ENCODE measurements at regions not wholly inside any gene's neighbourhood (a gene's known extent, or its start where the extent isn't known, plus 50 kb on each side); places are given as distances from the start of the nearest gene placed in this dataset.

GRCh38 chr12:70149665-70150064 is 93.6 kb upstream of the CNOT2 start:
- H3K27me3 Mint-ChIP-seq (ENCODE audit: unreplicated experiment): no peaks in the 10 kb centered on the region
- H3K4me1 Mint-ChIP-seq (ENCODE audit: low read depth, unreplicated experiment): no peaks in the 10 kb centered on the region
- TF ChIP-seq CTCF (IDR thresholded peaks at IDR 0.05; ENCODE audit: partially characterized antibody, unreplicated experiment): no peak
- H3K4me3 Mint-ChIP-seq (ENCODE audit: unreplicated experiment): no peak overlapping the region
- H3K9me3 Mint-ChIP-seq (ENCODE audit: unreplicated experiment): no peaks in the 10 kb centered on the region
- H3K36me3 Mint-ChIP-seq (ENCODE audit: unreplicated experiment): peaks cover 15% of the 10 kb centered on the region
- DNase-seq: no peak
- no peak overlapping the region for H3K27ac Mint-ChIP-seq (ENCODE audit: unreplicated experiment)

- H3K4me1 Mint-ChIP-seq (ENCODE audit: low read depth, unreplicated experiment): no peaks in the 10 kb centered on the region
- H3K4me3 Mint-ChIP-seq (ENCODE audit: unreplicated experiment): no peak overlapping the region
- no peak for TF ChIP-seq CTCF (IDR thresholded peaks at IDR 0.05; ENCODE audit: partially characterized antibody, unreplicated experiment)
- H3K9me3 Mint-ChIP-seq (ENCODE audit: unreplicated experiment): peaks cover under 1% of the 10 kb centered on the region
- DNase-seq: no peak
- H3K36me3 Mint-ChIP-seq (ENCODE audit: unreplicated experiment): peaks cover 15% of the 10 kb centered on the region
- no peaks in the 10 kb centered on the region for H3K27me3 Mint-ChIP-seq (ENCODE audit: unreplicated experiment)
- H3K27ac Mint-ChIP-seq (ENCODE audit: unreplicated experiment): no peak overlapping the region
These were observed 93.0 kb upstream of the CNOT2 start for GRCh38 chr12:70150230-70150629.

DNA sequence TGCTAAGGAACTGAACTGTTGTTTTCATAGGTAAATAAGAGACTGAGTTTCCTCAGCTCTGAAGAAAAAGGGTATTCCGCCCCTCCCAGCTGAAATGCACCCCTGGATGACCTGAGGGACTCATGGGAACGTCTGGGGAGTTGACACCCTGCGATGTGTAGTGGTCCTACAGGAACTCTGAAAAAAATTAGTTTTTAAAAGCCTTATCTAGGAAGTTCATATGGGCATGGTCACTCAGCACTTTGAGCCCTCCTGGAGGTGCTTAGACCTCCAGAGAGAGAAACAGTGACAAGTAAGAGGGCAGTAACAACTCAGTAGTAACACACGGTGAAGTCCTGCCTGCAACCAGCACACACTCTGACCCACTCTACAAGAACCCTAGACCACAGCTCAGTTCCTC is 91.2 kb upstream of the CNOT2 start:
- no peak overlapping the region for H3K27ac Mint-ChIP-seq (ENCODE audit: unreplicated experiment)
- peaks cover 6% of the 10 kb centered on the region for H3K9me3 Mint-ChIP-seq (ENCODE audit: unreplicated experiment)
- no peak for DNase-seq
- no peaks in the 10 kb centered on the region for H3K4me1 Mint-ChIP-seq (ENCODE audit: low read depth, unreplicated experiment)
- H3K36me3 Mint-ChIP-seq (ENCODE audit: unreplicated experiment): peaks cover 15% of the 10 kb centered on the region
- TF ChIP-seq CTCF (IDR thresholded peaks at IDR 0.05; ENCODE audit: partially characterized antibody, unreplicated experiment): no peak
- H3K4me3 Mint-ChIP-seq (ENCODE audit: unreplicated experiment): no peak overlapping the region
- no peaks in the 10 kb centered on the region for H3K27me3 Mint-ChIP-seq (ENCODE audit: unreplicated experiment)

- H3K9me3 Mint-ChIP-seq (ENCODE audit: unreplicated experiment): peaks cover 6% of the 10 kb centered on the region
- H3K4me3 Mint-ChIP-seq (ENCODE audit: unreplicated experiment): no peak overlapping the region
- H3K27ac Mint-ChIP-seq (ENCODE audit: unreplicated experiment): no peak overlapping the region
- H3K4me1 Mint-ChIP-seq (ENCODE audit: low read depth, unreplicated experiment): no peaks in the 10 kb centered on the region
- peaks cover 32% of the 10 kb centered on the region for H3K36me3 Mint-ChIP-seq (ENCODE audit: unreplicated experiment)
- TF ChIP-seq CTCF (IDR thresholded peaks at IDR 0.05; ENCODE audit: partially characterized antibody, unreplicated experiment): no peak
- no peak for DNase-seq
- no peaks in the 10 kb centered on the region for H3K27me3 Mint-ChIP-seq (ENCODE audit: unreplicated experiment)
These were observed 89.1 kb upstream of the CNOT2 start for GRCh38 chr12:70154087-70154638.

- no peaks in the 10 kb centered on the region for H3K27me3 Mint-ChIP-seq (ENCODE audit: unreplicated experiment)
- H3K4me3 Mint-ChIP-seq (ENCODE audit: unreplicated experiment): no peak overlapping the region
- no peaks in the 10 kb centered on the region for H3K4me1 Mint-ChIP-seq (ENCODE audit: low read depth, unreplicated experiment)
- TF ChIP-seq CTCF (IDR thresholded peaks at IDR 0.05; ENCODE audit: partially characterized antibody, unreplicated experiment): no peak
- peaks cover 42% of the 10 kb centered on the region for H3K36me3 Mint-ChIP-seq (ENCODE audit: unreplicated experiment)
- peaks cover 6% of the 10 kb centered on the region for H3K9me3 Mint-ChIP-seq (ENCODE audit: unreplicated experiment)
- no peak overlapping the region for H3K27ac Mint-ChIP-seq (ENCODE audit: unreplicated experiment)
- no peak for DNase-seq
These were observed 88.2 kb upstream of the CNOT2 start for GRCh38 chr12:70154960-70155589.

Data from glutamatergic neuron (in vitro differentiated cells).